Osteoblast (primary cell): ENCODE measurements at regions not wholly inside any gene's neighbourhood (a gene's known extent, or its start where the extent isn't known, plus 50 kb on each side); places are given as distances from the start of the nearest gene placed in this dataset.
"Not testable (repeated sequence)": the region's sequence is repeated elsewhere in the genome, so short reads cannot be mapped to it uniquely, and the experiment has no call there.

Source experiments
- DNase-seq: peaks from one replicate; pipeline ENCODE4 v3.0.0; 2011; ENCODE audit warnings: low spot score, mixed read lengths; ENCODE audit not compliant: insufficient read length; ENCODE audit errors: missing footprints
- H2AFZ ChIP-seq: 2 replicates; pipeline ENCODE4 v1.6.0; 2011; ENCODE audit warnings: mild to moderate bottlenecking, low read length
- H3K27ac ChIP-seq: 2 replicates; pipeline ENCODE4 v1.5.1; 2011; ENCODE audit warnings: mild to moderate bottlenecking, low read depth, low read length, moderate library complexity
- H3K27me3 ChIP-seq: 2 replicates; pipeline ENCODE4 v1.6.0; 2012; ENCODE audit warnings: mild to moderate bottlenecking, control low read depth, inconsistent platforms, low read length, moderate library complexity; ENCODE audit not compliant: insufficient read depth
- H3K36me3 ChIP-seq: 2 replicates; pipeline ENCODE4 v1.5.1; 2011; ENCODE audit warnings: mild to moderate bottlenecking, low read length, control low read depth, moderate library complexity; ENCODE audit not compliant: insufficient read depth
- H3K4me1 ChIP-seq: 2 replicates; pipeline ENCODE4 v1.5.1; 2011; ENCODE audit warnings: mild to moderate bottlenecking, low read length, control low read depth, moderate library complexity; ENCODE audit not compliant: insufficient read depth
- H3K4me2 ChIP-seq: 2 replicates; pipeline ENCODE4 v1.6.0; 2011; ENCODE audit warnings: mild to moderate bottlenecking, low read length; ENCODE audit not compliant: insufficient read depth
- H3K4me3 ChIP-seq: fragments of 200-600 bp; sonication (generic); 3 replicates; pipeline ENCODE4 v1.5.1; 2012; ENCODE audit warnings: mild to moderate bottlenecking, low read length, inconsistent platforms; ENCODE audit not compliant: insufficient read depth
- H3K79me2 ChIP-seq: 2 replicates; pipeline ENCODE4 v1.6.0; 2012; ENCODE audit warnings: mild to moderate bottlenecking, low read length, control low read depth, inconsistent platforms; ENCODE audit not compliant: insufficient read depth
- H3K9me3 ChIP-seq: 2 replicates; pipeline ENCODE4 v1.5.1; 2011; ENCODE audit warnings: low read depth, low read length, control low read depth
- H4K20me1 ChIP-seq: 2 replicates; pipeline ENCODE4 v1.6.0; 2012; ENCODE audit warnings: mild to moderate bottlenecking, low read length, control low read depth; ENCODE audit not compliant: insufficient read depth
- CTCF ChIP-seq: IDR thresholded peaks from 2 replicates; pipeline ENCODE4 v1.5.1; 2011; ENCODE audit warnings: mild to moderate bottlenecking, low read depth, low read length, moderate library complexity; ENCODE audit errors: extremely low read depth

- Histone ChIP-seq H3K9me3 (no peaks in the 10 kb centered on the region), H3K27me3 (no peaks in the 10 kb centered on the region), H3K4me3 (no peak overlapping the region), H4K20me1 (no peaks in the 10 kb centered on the region), H3K4me2 (no peak overlapping the region), H3K4me1 (no peaks in the 10 kb centered on the region), H2AFZ (no peak overlapping the region), H3K36me3 (no peaks in the 10 kb centered on the region), H3K27ac (no peak overlapping the region), H3K79me2 (no peaks in the 10 kb centered on the region)
- no peak for DNase-seq
- TF ChIP-seq CTCF = no peak
These were observed 77.2 kb upstream of the NDN start for GRCh38 chr15:23764306-23764705.

GRCh38 chr15:23764716-23765115, 77.6 kb upstream of the NDN start:
- H3K4me3 ChIP-seq = no peak overlapping the region
- H3K27ac ChIP-seq = no peak overlapping the region
- no peaks in the 10 kb centered on the region for H3K4me1 ChIP-seq
- H2AFZ ChIP-seq = no peak overlapping the region
- no peaks in the 10 kb centered on the region for H3K36me3 ChIP-seq
- no peaks in the 10 kb centered on the region for H4K20me1 ChIP-seq
- H3K4me2 ChIP-seq = no peak overlapping the region
- H3K27me3 ChIP-seq = no peaks in the 10 kb centered on the region
- DNase-seq = no peak
- no peaks in the 10 kb centered on the region for H3K9me3 ChIP-seq
- no peaks in the 10 kb centered on the region for H3K79me2 ChIP-seq
- no peak for TF ChIP-seq CTCF

- not testable (repeated sequence) for H4K20me1 ChIP-seq, DNase-seq, H2AFZ ChIP-seq, H3K27ac ChIP-seq, H3K36me3 ChIP-seq, H3K9me3 ChIP-seq, H3K4me1 ChIP-seq, H3K4me2 ChIP-seq, H3K27me3 ChIP-seq, H3K79me2 ChIP-seq, H3K4me3 ChIP-seq
These were observed 79.7 kb upstream of the NDN start for GRCh38 chr15:23766779-23767178.

- Histone ChIP-seq H3K9me3 (no peaks in the 10 kb centered on the region), H3K27ac (no peak overlapping the region), H3K4me1 (no peaks in the 10 kb centered on the region), H3K4me3 (no peak overlapping the region), H3K27me3 (no peaks in the 10 kb centered on the region), H3K79me2 (no peaks in the 10 kb centered on the region), H3K4me2 (no peak overlapping the region), H2AFZ (no peak overlapping the region), H3K36me3 (no peaks in the 10 kb centered on the region), H4K20me1 (no peaks in the 10 kb centered on the region)
- TF ChIP-seq CTCF = no peak
- DNase-seq = no peak
These were observed 86.0 kb upstream of the NDN start for GRCh38 chr15:23773093-23773492.
